ENCODE measurements at regions not wholly inside any gene's neighbourhood (a gene's known extent, or its start where the extent isn't known, plus 50 kb on each side); places are given as distances from the start of the nearest gene placed in this dataset.
"Not testable (repeated sequence)": the region's sequence is repeated elsewhere in the genome, so short reads cannot be mapped to it uniquely, and the experiment has no call there.

DNA sequence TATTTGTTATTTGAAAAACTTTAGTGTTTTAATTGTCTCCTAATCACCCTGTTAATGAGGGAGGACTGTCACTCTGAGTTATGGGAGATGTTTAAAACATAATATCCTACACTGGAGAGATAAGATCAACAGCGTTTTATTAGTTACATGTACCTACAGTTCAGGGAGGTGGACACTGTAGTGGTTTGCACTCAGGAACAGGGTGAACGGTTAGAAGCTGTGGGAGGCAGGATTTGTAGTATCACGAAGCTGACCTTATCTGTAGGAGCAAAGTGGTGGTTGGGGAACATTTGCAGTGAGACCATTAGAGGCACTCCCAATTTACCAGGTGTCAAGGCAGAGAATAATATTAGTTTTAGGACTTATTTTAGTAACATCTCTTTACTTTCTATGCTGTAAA lies 193.3 kb upstream of the KCND2 start:
- TF ChIP-seq TARDBP (IDR thresholded peaks at IDR 0.05), result no peak
- no peak for TF ChIP-seq LEF1 (IDR thresholded peaks at IDR 0.05; ENCODE audit: borderline replicate concordance)
- CTCF ChIA-PET, result no interaction called here

DNA sequence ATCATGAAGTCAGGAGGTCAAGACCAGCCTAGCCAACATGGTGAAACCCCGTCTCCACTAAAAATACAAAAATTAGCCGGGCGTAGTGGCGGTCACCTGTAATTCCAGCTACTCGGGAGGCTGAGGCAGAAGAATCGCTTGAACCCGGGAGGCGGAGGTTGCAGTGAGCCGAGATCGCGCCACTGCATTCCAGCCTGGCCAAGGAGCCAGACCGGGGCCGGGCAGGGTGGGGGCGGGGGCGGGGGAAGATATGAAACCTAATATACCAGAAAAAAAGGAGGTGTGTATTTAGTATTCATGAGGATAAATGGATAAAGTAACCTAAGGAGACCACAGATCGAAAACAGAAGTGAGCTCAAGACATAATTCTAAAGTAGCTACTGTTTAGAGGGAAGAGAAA lies 186.5 kb upstream of the KCND2 start:
- CTCF ChIA-PET; DNase-seq (ENCODE audit: extremely low spot score); POLR2A ChIA-PET: not testable (repeated sequence)

More for the DNA sequence above, 193.3 kb upstream of the KCND2 start:
- POLR2A ChIA-PET, result no interaction called here
- DNase-seq (ENCODE audit: extremely low spot score), result no peak

DNA sequence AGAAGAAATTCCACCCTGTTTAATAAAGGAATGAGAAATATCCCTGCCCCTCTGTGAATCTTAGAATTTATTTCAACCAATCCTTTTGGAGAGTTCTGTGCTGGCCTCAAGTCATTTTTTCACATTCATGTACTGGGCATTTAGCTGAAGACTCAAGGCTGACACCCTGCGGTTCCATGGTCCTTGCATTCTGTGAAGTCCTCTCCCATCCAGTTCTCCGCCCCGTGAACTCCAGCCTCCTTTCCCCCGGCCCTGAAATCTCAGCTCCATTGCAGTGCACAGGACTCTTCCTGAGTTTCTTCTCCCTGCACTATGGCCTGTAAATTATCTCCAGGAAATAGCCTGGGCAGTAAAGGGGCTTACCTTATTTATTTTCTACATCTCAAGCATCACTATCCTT lies 183.0 kb upstream of the KCND2 start:
- TF ChIP-seq CTBP1 (IDR thresholded peaks at IDR 0.05; ENCODE audit: borderline replicate concordance) (no peak), BHLHE40 (IDR thresholded peaks at IDR 0.05; ENCODE audit: borderline replicate concordance) (no peak), NFRKB (IDR thresholded peaks at IDR 0.05) (no peak), ZNF384 (IDR thresholded peaks at IDR 0.05) (no peak), SP1 (IDR thresholded peaks at IDR 0.05) (no peak), TARDBP (IDR thresholded peaks at IDR 0.05) (no peak), L3MBTL2 (conservative IDR thresholded peaks at IDR 0.05) (no peak), ELF4 (IDR thresholded peaks at IDR 0.05) (no peak), FOXA1 (IDR thresholded peaks at IDR 0.05) (no peak), FOXM1 (IDR thresholded peaks at IDR 0.05; ENCODE audit: borderline replicate concordance) (no peak), LEF1 (IDR thresholded peaks at IDR 0.05; ENCODE audit: borderline replicate concordance) (no peak), SUZ12 (IDR thresholded peaks at IDR 0.05) (no peak), FOXK2 (IDR thresholded peaks at IDR 0.05) (no peak), HDGF (IDR thresholded peaks at IDR 0.05; ENCODE audit: borderline replicate concordance) (no peak), ARNT (IDR thresholded peaks at IDR 0.05) (no peak)
- TF ChIP-seq, protein P1, sequence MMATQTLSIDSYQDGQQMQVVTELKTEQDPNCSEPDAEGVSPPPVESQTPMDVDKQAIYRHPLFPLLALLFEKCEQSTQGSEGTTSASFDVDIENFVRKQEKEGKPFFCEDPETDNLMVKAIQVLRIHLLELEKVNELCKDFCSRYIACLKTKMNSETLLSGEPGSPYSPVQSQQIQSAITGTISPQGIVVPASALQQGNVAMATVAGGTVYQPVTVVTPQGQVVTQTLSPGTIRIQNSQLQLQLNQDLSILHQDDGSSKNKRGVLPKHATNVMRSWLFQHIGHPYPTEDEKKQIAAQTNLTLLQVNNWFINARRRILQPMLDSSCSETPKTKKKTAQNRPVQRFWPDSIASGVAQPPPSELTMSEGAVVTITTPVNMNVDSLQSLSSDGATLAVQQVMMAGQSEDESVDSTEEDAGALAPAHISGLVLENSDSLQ (IDR thresholded peaks at IDR 0.05), result no peak
- ChIA-PET POLR2A (no interaction called here), CTCF (no interaction called here)
- peak; percentile 22 for DNase-seq (ENCODE audit: extremely low spot score)

DNA sequence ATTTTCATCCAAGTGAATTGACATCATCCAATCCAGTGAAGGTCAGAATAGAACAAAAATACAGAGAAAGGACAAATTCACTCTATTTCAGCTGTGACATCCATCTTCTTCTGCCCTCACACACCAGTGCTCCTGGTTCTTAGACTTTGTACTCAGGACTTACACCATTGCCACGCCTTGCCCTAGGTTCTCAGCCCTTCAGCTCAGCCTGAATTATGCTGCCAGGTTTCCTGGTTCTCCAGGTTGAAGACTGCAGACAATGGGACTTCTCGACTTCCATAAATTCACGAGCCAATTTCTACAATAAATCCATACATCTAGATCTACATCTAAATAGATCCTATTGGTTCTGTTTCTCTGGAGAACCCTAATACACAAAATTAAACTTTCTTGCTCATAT lies 181.2 kb upstream of the KCND2 start:
- no peak for DNase-seq (ENCODE audit: extremely low spot score)
- TF ChIP-seq L3MBTL2 (conservative IDR thresholded peaks at IDR 0.05) (no peak), HDGF (IDR thresholded peaks at IDR 0.05; ENCODE audit: borderline replicate concordance) (no peak), LEF1 (IDR thresholded peaks at IDR 0.05; ENCODE audit: borderline replicate concordance) (no peak), NFRKB (IDR thresholded peaks at IDR 0.05) (no peak)
- TF ChIP-seq, protein P1 (IDR thresholded peaks at IDR 0.05), result no peak
- POLR2A ChIA-PET, result no interaction called here
- CTCF ChIA-PET, result no interaction called here

DNA sequence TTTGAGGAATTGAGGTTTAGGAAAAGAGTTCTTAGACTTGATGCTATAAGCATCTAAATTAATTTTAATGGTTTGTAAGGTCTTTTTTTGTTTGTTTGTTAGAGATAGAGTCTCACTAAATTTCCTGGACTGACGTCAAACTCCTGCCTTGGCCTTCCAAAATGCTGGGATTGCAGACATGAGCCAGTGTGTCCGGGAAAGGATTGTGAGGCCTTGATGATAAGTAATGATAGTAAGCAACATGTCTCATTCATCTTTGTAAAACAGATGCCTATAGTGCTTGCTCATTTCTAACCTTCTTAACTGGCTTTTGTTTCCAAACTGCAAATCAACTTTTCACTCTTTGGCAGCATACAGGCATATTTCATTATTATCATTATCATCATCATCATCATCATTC lies 176.0 kb upstream of the KCND2 start:
- CTCF ChIA-PET, result no interaction called here
- POLR2A ChIA-PET, result no interaction called here
- TF ChIP-seq BHLHE40 (IDR thresholded peaks at IDR 0.05; ENCODE audit: borderline replicate concordance), result no peak
- TF ChIP-seq ZNF384 (IDR thresholded peaks at IDR 0.05), result no peak
- TF ChIP-seq, protein P1 (IDR thresholded peaks at IDR 0.05), result no peak
- no peak for TF ChIP-seq TARDBP (IDR thresholded peaks at IDR 0.05)
- no peak for TF ChIP-seq SUZ12 (IDR thresholded peaks at IDR 0.05)
- TF ChIP-seq ARNT (IDR thresholded peaks at IDR 0.05), result no peak
- TF ChIP-seq FOXA1 (IDR thresholded peaks at IDR 0.05), result no peak
- no peak for TF ChIP-seq CTBP1 (IDR thresholded peaks at IDR 0.05; ENCODE audit: borderline replicate concordance)
- TF ChIP-seq L3MBTL2 (conservative IDR thresholded peaks at IDR 0.05), result no peak
- no peak for TF ChIP-seq ELF4 (IDR thresholded peaks at IDR 0.05)
- TF ChIP-seq FOXK2 (IDR thresholded peaks at IDR 0.05), result no peak
- TF ChIP-seq FOXM1 (IDR thresholded peaks at IDR 0.05; ENCODE audit: borderline replicate concordance), result no peak
- TF ChIP-seq SP1 (IDR thresholded peaks at IDR 0.05), result no peak
- no peak for TF ChIP-seq HDGF (IDR thresholded peaks at IDR 0.05; ENCODE audit: borderline replicate concordance)
- TF ChIP-seq LEF1 (IDR thresholded peaks at IDR 0.05; ENCODE audit: borderline replicate concordance), result no peak
- TF ChIP-seq NFRKB (IDR thresholded peaks at IDR 0.05), result no peak
- DNase-seq (ENCODE audit: extremely low spot score), result no peak

DNA sequence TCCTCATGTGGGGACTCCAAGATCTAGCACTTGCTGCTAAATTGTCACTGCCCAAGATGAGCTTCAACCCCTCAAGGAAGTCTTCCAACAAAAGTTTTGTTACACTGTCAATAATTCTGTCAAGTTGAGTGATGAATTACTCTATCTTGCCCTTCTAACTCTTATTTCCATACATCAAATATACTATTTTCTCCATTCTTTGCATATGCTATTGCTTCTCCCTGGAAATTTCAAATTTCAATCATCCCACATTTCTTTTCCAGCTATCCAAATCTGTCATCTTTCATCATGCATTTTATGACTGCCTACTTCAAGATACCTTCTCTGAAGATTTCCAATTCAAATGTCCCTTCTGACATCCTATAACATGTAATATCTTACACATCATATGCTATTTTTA lies 175.2 kb upstream of the KCND2 start:
- DNase-seq (ENCODE audit: extremely low spot score), result no peak
- POLR2A ChIA-PET, result no interaction called here
- CTCF ChIA-PET, result no interaction called here
- TF ChIP-seq ARNT (IDR thresholded peaks at IDR 0.05) (no peak), L3MBTL2 (conservative IDR thresholded peaks at IDR 0.05) (no peak), ELF4 (IDR thresholded peaks at IDR 0.05) (no peak), FOXA1 (IDR thresholded peaks at IDR 0.05) (no peak), CTBP1 (IDR thresholded peaks at IDR 0.05; ENCODE audit: borderline replicate concordance) (no peak), NFRKB (IDR thresholded peaks at IDR 0.05) (no peak), SP1 (IDR thresholded peaks at IDR 0.05) (no peak), HDGF (IDR thresholded peaks at IDR 0.05; ENCODE audit: borderline replicate concordance) (no peak), SUZ12 (IDR thresholded peaks at IDR 0.05) (no peak)
- TF ChIP-seq, protein P1 (IDR thresholded peaks at IDR 0.05), result no peak

DNA sequence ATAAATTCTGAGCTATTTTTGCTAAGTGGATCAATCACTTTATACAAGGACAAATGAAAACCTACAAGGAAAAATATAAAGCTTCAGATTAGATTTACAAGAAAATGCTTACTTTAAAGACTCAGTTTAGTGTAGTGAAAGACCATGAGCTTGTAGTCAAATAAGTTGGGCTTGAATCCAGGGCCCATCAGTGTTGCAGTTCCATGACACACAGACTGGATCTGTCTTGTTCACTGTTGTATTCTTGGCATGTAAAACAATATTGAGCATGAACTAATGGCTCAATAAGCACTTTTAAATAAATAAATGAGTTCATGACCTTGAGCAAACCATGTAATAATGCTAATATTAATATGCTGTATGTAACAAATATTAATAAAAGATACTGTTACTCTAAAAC lies 164.6 kb upstream of the KCND2 start:
- no peak for TF ChIP-seq ELF4 (IDR thresholded peaks at IDR 0.05)
- TF ChIP-seq FOXM1 (IDR thresholded peaks at IDR 0.05; ENCODE audit: borderline replicate concordance), result no peak
- TF ChIP-seq SUZ12 (IDR thresholded peaks at IDR 0.05), result no peak
- TF ChIP-seq, protein P1 (IDR thresholded peaks at IDR 0.05), result no peak
- TF ChIP-seq CTBP1 (IDR thresholded peaks at IDR 0.05; ENCODE audit: borderline replicate concordance), result no peak
- no peak for TF ChIP-seq FOXK2 (IDR thresholded peaks at IDR 0.05)
- no peak for TF ChIP-seq TARDBP (IDR thresholded peaks at IDR 0.05)
- TF ChIP-seq FOXA1 (IDR thresholded peaks at IDR 0.05), result no peak
- no peak for TF ChIP-seq SP1 (IDR thresholded peaks at IDR 0.05)
- TF ChIP-seq ARNT (IDR thresholded peaks at IDR 0.05), result no peak
- no peak for TF ChIP-seq LEF1 (IDR thresholded peaks at IDR 0.05; ENCODE audit: borderline replicate concordance)
- no peak for DNase-seq (ENCODE audit: extremely low spot score)
- POLR2A ChIA-PET, result no interaction called here

More for the DNA sequence above, 164.6 kb upstream of the KCND2 start:
- CTCF ChIA-PET, result no interaction called here
